ENCODE measurements at regions not wholly inside any gene's neighbourhood (a gene's known extent, or its start where the extent isn't known, plus 50 kb on each side); places are given as distances from the start of the nearest gene placed in this dataset.

DNA sequence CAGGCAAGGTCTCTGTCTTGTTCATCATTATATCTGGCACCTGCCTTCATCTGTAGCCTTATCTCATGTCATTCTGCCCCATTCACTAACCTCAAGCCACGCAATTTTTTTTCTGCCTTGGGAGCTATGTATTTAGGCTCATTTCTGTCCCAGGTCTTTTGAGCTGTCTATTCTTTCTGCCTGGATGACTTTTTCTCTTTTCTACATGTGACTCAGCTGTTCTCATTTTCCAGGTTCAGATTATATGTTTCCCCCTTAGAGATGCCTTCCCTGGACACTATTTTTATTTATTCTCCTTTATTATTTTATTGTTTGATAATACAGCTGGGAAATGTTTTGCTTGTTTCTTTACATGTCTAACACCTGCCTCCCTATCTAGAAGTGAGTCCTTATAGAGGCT is 737.4 kb upstream of the TBX3 start:
- TF ChIP-seq, protein P1, sequence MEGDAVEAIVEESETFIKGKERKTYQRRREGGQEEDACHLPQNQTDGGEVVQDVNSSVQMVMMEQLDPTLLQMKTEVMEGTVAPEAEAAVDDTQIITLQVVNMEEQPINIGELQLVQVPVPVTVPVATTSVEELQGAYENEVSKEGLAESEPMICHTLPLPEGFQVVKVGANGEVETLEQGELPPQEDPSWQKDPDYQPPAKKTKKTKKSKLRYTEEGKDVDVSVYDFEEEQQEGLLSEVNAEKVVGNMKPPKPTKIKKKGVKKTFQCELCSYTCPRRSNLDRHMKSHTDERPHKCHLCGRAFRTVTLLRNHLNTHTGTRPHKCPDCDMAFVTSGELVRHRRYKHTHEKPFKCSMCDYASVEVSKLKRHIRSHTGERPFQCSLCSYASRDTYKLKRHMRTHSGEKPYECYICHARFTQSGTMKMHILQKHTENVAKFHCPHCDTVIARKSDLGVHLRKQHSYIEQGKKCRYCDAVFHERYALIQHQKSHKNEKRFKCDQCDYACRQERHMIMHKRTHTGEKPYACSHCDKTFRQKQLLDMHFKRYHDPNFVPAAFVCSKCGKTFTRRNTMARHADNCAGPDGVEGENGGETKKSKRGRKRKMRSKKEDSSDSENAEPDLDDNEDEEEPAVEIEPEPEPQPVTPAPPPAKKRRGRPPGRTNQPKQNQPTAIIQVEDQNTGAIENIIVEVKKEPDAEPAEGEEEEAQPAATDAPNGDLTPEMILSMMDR (IDR thresholded peaks at IDR 0.05): no peak
- no peak for TF ChIP-seq POLR2A (IDR thresholded peaks at IDR 0.05)

Data from thyroid gland (tissue), 4 donors.